ENCODE measurements at regions not wholly inside any gene's neighbourhood (a gene's known extent, or its start where the extent isn't known, plus 50 kb on each side); places are given as distances from the start of the nearest gene placed in this dataset.

DNA sequence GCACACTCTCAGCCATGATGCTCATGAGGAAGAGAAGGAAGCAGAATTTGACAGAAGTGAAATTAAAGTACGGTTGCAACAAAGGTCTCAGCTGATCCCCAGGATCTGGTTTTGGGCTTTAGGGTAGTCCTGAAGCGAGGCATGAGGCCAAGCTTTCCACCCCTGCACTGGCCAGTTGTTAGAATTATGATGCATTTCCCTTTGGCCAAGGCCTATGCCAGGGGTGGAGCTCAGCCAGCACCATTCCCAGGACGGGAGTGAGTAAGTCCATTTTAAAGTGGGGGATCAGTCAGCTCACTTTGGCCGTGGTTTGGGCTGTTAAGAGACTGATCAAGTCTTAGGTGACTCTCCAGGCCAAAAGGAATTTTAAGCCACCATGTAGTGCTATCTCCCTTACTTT is 314.5 kb upstream of the MMADHC start:
- TF ChIP-seq, protein P1, sequence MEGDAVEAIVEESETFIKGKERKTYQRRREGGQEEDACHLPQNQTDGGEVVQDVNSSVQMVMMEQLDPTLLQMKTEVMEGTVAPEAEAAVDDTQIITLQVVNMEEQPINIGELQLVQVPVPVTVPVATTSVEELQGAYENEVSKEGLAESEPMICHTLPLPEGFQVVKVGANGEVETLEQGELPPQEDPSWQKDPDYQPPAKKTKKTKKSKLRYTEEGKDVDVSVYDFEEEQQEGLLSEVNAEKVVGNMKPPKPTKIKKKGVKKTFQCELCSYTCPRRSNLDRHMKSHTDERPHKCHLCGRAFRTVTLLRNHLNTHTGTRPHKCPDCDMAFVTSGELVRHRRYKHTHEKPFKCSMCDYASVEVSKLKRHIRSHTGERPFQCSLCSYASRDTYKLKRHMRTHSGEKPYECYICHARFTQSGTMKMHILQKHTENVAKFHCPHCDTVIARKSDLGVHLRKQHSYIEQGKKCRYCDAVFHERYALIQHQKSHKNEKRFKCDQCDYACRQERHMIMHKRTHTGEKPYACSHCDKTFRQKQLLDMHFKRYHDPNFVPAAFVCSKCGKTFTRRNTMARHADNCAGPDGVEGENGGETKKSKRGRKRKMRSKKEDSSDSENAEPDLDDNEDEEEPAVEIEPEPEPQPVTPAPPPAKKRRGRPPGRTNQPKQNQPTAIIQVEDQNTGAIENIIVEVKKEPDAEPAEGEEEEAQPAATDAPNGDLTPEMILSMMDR (IDR thresholded peaks at IDR 0.05; ENCODE audit: borderline replicate concordance, control extremely low read depth, extremely low read depth, insufficient read depth, missing control alignments), result no peak
- DNase-seq (ENCODE audit: low spot score), result no peak
- in situ Hi-C loops (cut with MboI; ENCODE audit: low sequenced_read_pairs, unreplicated experiment), result no loop called here

DNA sequence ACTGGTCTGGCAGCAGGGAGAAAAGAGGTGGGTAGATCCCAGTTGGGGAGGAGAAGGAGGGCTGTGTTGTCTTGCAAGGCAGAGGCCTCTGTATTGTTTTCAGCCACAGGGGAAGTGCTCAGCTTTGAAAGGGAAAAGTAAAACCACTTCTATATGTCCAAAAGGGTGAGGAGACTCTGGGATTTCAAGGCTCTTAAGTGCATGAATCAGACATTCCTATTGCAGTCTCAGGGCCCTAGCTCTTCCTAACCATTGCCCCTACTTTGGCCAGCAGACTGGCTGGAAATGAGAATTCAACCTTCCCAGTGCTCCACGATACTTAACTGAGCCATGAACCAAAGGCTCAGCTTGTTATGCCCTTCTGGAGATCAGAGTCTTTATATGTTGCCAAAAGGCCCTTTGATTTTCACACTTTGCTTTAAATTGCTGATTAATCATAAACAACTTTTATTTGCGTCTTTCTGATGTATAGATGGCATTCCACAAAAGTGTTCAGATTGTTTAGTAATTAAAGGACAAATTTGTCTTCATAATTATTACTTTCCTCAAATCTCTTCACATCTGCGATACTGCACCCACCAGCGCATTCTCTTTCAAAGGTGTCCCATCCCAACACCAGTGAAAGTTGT is 313.8 kb upstream of the MMADHC start:
- no peak for DNase-seq (ENCODE audit: low spot score)
- in situ Hi-C loops (cut with MboI; ENCODE audit: low sequenced_read_pairs, unreplicated experiment), result no loop called here
- TF ChIP-seq, protein P1 (IDR thresholded peaks at IDR 0.05; ENCODE audit: borderline replicate concordance, control extremely low read depth, extremely low read depth, insufficient read depth, missing control alignments), result no peak

DNA sequence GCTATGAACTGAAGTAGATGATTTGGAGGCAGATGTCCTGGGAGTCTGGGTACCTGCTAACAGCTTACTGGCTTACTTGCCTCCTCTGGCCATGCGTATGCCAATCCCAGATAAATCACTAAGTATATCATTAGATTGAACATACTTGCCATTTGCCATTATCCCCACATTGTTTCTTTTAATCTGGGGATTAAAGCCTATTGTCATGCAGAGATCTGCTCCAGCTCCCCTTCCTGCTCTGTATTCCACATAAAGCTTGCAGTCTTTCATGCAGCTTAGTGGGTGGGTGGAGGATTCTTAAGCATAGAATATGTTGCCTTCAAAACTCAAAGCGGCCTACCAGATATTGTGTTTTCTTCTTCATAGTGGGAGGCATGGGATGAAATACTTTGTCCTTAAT is 311.8 kb upstream of the MMADHC start:
- in situ Hi-C loops (cut with MboI; ENCODE audit: low sequenced_read_pairs, unreplicated experiment), result no loop called here
- no peak for DNase-seq (ENCODE audit: low spot score)
- TF ChIP-seq, protein P1 (IDR thresholded peaks at IDR 0.05; ENCODE audit: borderline replicate concordance, control extremely low read depth, extremely low read depth, insufficient read depth, missing control alignments), result no peak

DNA sequence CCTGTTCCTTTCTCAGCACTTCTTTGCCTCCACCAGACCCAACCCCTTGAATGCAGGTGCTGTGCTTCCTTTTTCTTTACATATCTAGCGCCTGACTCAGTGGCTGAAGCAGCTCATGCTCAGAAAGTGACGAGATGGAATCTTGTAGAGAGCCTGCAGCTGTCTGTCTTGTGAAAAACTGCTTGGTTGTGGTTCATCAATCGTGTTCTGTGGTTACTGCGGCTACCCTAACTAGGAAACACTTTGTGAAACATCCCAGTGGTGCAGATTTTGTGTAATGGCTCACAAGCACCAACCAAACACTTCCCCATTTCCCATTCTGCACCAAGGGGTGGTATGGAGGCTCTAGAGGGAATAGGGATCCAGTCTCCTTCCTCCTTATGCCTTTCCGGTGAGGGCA is 307.2 kb upstream of the MMADHC start:
- in situ Hi-C loops (cut with MboI; ENCODE audit: low sequenced_read_pairs, unreplicated experiment), result no loop called here
- DNase-seq (ENCODE audit: low spot score), result no peak
- TF ChIP-seq, protein P1 (IDR thresholded peaks at IDR 0.05; ENCODE audit: borderline replicate concordance, control extremely low read depth, extremely low read depth, insufficient read depth, missing control alignments), result no peak

DNA sequence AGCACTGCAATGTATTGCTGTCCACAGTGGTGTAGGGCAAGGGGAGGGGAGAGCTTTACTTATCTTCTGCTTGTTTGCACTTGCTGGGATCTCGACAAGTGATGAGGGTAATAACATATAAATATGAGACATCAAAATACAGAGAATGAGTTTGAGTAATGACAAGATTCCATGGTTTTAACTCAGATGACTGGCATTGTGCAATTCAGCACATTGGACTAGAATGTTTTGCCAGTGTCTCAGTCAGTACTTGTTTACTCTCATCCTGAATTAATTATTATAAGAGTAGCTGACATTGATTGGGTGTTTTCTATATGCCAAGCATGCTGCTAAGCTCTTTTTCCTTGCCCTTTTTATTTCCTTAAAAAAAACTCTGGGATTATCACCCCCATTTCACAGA is 306.7 kb upstream of the MMADHC start:
- TF ChIP-seq, protein P1 (IDR thresholded peaks at IDR 0.05; ENCODE audit: borderline replicate concordance, control extremely low read depth, extremely low read depth, insufficient read depth, missing control alignments), result no peak
- in situ Hi-C loops (cut with MboI; ENCODE audit: low sequenced_read_pairs, unreplicated experiment), result no loop called here
- DNase-seq (ENCODE audit: low spot score), result no peak

DNA sequence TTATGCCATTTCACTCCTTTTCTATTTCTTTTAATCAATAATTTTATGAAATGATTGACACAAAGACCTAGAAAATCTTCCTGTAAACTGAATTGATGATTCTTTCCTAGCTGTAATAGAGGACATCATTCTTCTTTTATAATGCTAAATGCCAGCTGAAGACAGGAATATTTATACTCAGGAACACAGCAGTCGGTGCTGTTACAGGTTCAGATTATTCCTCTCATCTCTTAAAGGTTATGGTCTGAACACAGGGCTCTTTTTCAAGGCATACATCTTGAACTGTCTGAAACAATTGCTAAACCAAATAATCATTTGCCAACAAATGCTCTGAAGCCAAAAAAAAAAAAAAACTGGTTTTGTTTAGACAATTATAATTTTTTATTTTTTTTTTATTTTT is 305.0 kb upstream of the MMADHC start:
- in situ Hi-C loops (cut with MboI; ENCODE audit: low sequenced_read_pairs, unreplicated experiment), result no loop called here
- TF ChIP-seq, protein P1 (IDR thresholded peaks at IDR 0.05; ENCODE audit: borderline replicate concordance, control extremely low read depth, extremely low read depth, insufficient read depth, missing control alignments), result no peak
- DNase-seq (ENCODE audit: low spot score), result no peak
